ENCODE measurements at regions not wholly inside any gene's neighbourhood (a gene's known extent, or its start where the extent isn't known, plus 50 kb on each side); places are given as distances from the start of the nearest gene placed in this dataset.
"Not testable (repeated sequence)": the region's sequence is repeated elsewhere in the genome, so short reads cannot be mapped to it uniquely, and the experiment has no call there.

- H3K27me3 ChIP-seq: no peaks in the 10 kb centered on the region
- H3K27ac ChIP-seq: no peak overlapping the region
- H3K4me3 ChIP-seq: no peak overlapping the region
- DNase-seq: no peak
- H3K4me1 ChIP-seq: no peaks in the 10 kb centered on the region
- H3K36me3 ChIP-seq: no peaks in the 10 kb centered on the region
- no peak for TF ChIP-seq POLR2A (IDR thresholded peaks at IDR 0.05)
- no peak for TF ChIP-seq CTCF (IDR thresholded peaks at IDR 0.05)
- no peaks in the 10 kb centered on the region for H3K9me3 ChIP-seq
Measured at GRCh38 chr11:79610678-79611077, 169.8 kb upstream of the TENM4 start.

- Histone ChIP-seq H3K4me3 (no peak overlapping the region), H3K36me3 (no peaks in the 10 kb centered on the region), H3K4me1 (no peaks in the 10 kb centered on the region), H3K9me3 (no peaks in the 10 kb centered on the region), H3K27me3 (no peaks in the 10 kb centered on the region), H3K27ac (no peak overlapping the region)
- TF ChIP-seq CTCF (IDR thresholded peaks at IDR 0.05): no peak
- no peak for DNase-seq
Measured at GRCh38 chr11:79610139-79610538, 169.3 kb upstream of the TENM4 start.

- Histone ChIP-seq H3K4me3 (no peak overlapping the region), H3K36me3 (no peaks in the 10 kb centered on the region), H3K9me3 (no peaks in the 10 kb centered on the region), H3K27me3 (no peaks in the 10 kb centered on the region), H3K4me1 (no peaks in the 10 kb centered on the region), H3K27ac (no peak overlapping the region)
- no peak for TF ChIP-seq CTCF (IDR thresholded peaks at IDR 0.05)
- TF ChIP-seq POLR2A (IDR thresholded peaks at IDR 0.05): no peak
- no peak for DNase-seq
Measured at GRCh38 chr11:79609511-79609910, 168.7 kb upstream of the TENM4 start.

GRCh38 chr11:79606461-79606860 is 165.6 kb upstream of the TENM4 start:
- not testable (repeated sequence) for H3K4me3 ChIP-seq, H3K27me3 ChIP-seq, H3K4me1 ChIP-seq, H3K27ac ChIP-seq, DNase-seq, H3K36me3 ChIP-seq, H3K9me3 ChIP-seq

- Histone ChIP-seq H3K4me3 (no peak overlapping the region), H3K27ac (no peak overlapping the region), H3K9me3 (no peaks in the 10 kb centered on the region), H3K4me1 (no peaks in the 10 kb centered on the region), H3K36me3 (no peaks in the 10 kb centered on the region), H3K27me3 (no peaks in the 10 kb centered on the region)
- TF ChIP-seq POLR2A (IDR thresholded peaks at IDR 0.05) (no peak), CTCF (IDR thresholded peaks at IDR 0.05) (no peak)
- DNase-seq: no peak
Measured at GRCh38 chr11:79600711-79601110, 159.9 kb upstream of the TENM4 start.

GRCh38 chr11:79594834-79595233 is 154.0 kb upstream of the TENM4 start:
- peaks cover 0 to 2% (median 0%) of the 10 kb centered on the region in 4 donors for H3K9me3 ChIP-seq
- TF ChIP-seq CTCF (IDR thresholded peaks at IDR 0.05) (no peak), POLR2A (IDR thresholded peaks at IDR 0.05) (no peak)
- H3K27me3 ChIP-seq: no peaks in the 10 kb centered on the region
- H3K4me3 ChIP-seq: no peak overlapping the region
- H3K4me1 ChIP-seq: no peaks in the 10 kb centered on the region
- no peak overlapping the region for H3K27ac ChIP-seq
- no peaks in the 10 kb centered on the region for H3K36me3 ChIP-seq
- no peak for DNase-seq

Measured in Peyer's patch (tissue), 4 donors.